GM13977 (cell line): ENCODE measurements at regions not wholly inside any gene's neighbourhood (a gene's known extent, or its start where the extent isn't known, plus 50 kb on each side); places are given as distances from the start of the nearest gene placed in this dataset.

Experiments
- DNase-seq: peaks from one replicate; pipeline ENCODE4 v3.0.0; 2012; ENCODE audit warnings: low spot score
- CTCF ChIP-seq: IDR thresholded peaks from 2 replicates; pipeline ENCODE4 v1.5.1; 2012; ENCODE audit warnings: mild to moderate bottlenecking, control low read depth; ENCODE audit not compliant: insufficient read depth; ENCODE audit errors: extremely low read depth, missing control alignments
- in situ Hi-C: fragments of 300-500 bp; cut with MboI; formaldehyde crosslinking; loops from one replicate; pipeline ENCODE4 v1.12.0; 2022; ENCODE audit warnings: low sequenced_read_pairs, low pct_unique_long_range_greater_than_20kb, mixed read lengths, inconsistent platforms; ENCODE audit not compliant: unreplicated experiment

GRCh38 chr7:110397927-110398660, 692.8 kb upstream of the LRRN3 start:
- DNase-seq = no peak
- in situ Hi-C loops = no loop called here
- no peak for TF ChIP-seq CTCF

- in situ Hi-C loops = no loop called here
- no peak for TF ChIP-seq CTCF
- DNase-seq = no peak
These were observed 691.5 kb upstream of the LRRN3 start for GRCh38 chr7:110399421-110399820.

GRCh38 chr7:110400411-110400810, 690.5 kb upstream of the LRRN3 start:
- in situ Hi-C loops = no loop called here
- no peak for TF ChIP-seq CTCF
- DNase-seq = no peak

- in situ Hi-C loops = no loop called here
- no peak for DNase-seq
- no peak for TF ChIP-seq CTCF
These were observed 683.7 kb upstream of the LRRN3 start for GRCh38 chr7:110407242-110407641.

GRCh38 chr7:110407706-110408105, 683.2 kb upstream of the LRRN3 start:
- no peak for TF ChIP-seq CTCF
- in situ Hi-C loops = no loop called here
- DNase-seq = no peak

GRCh38 chr7:110412614-110413013, 678.3 kb upstream of the LRRN3 start:
- no peak for DNase-seq
- TF ChIP-seq CTCF = no peak

More at GRCh38 chr7:110412614-110413013, 678.3 kb upstream of the LRRN3 start:
- in situ Hi-C loops = no loop called here
